ENCODE measurements at regions not wholly inside any gene's neighbourhood (a gene's known extent, or its start where the extent isn't known, plus 50 kb on each side); places are given as distances from the start of the nearest gene placed in this dataset.

DNA sequence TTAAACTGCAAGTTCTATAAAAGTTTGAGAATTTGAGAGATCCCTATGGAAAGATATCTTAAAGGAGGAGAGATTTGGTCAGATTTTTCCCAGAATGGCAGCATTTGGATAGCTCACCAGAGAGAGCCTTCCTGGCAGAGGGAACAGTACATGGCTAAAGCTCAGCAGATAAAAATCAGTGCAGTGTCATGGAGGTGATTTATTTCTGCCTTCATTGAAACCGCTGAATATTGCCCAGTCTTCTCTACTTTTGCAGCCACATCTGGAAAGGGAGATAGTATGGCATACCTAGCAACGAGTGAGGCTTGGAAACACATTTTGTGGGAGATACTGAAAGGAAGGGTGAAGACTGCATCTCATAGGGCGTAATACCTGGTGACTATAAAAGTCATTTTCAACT is 155.2 kb downstream of the RFC3 start:
- Histone ChIP-seq H3K9me3 (ENCODE audit: control insufficient read depth, low read depth, low read length) (no peaks in the 10 kb centered on the region), H2BK5ac (ENCODE audit: insufficient read length, low read length) (no peak overlapping the region), H4K20me1 (ENCODE audit: control insufficient read depth, insufficient read depth, insufficient read length) (no peaks in the 10 kb centered on the region), H3K4me2 (ENCODE audit: insufficient read depth, insufficient read length, low read length) (no peak overlapping the region), H4K8ac (replicated peaks; ENCODE audit: insufficient read length, low read depth, low read length) (no peak overlapping the region), H3K79me1 (ENCODE audit: insufficient read depth, low read depth, low read length, poor library complexity, severe bottlenecking) (no peaks in the 10 kb centered on the region), H2BK12ac (ENCODE audit: insufficient read length, low read depth, low read length) (no peak overlapping the region), H3K23me2 (ENCODE audit: insufficient read length, low read depth, low read length, poor library complexity, severe bottlenecking) (no peaks in the 10 kb centered on the region), H3K4ac (ENCODE audit: low read depth, low read length) (no peak overlapping the region), H3K27ac (ENCODE audit: insufficient read length, low read depth, low read length) (no peak overlapping the region), H2AK5ac (ENCODE audit: insufficient read length, low read length) (no peak overlapping the region), H3K27me3 (ENCODE audit: insufficient read depth, low read length) (no peaks in the 10 kb centered on the region; the same call in 1 of the 2 replicates), H4K91ac (ENCODE audit: insufficient read length, low read depth, low read length) (no peak overlapping the region), H3K56ac (ENCODE audit: insufficient read length, low read depth, low read length) (no peak overlapping the region), H3K9ac (ENCODE audit: extremely low read depth, insufficient read length, low read length) (no peak overlapping the region), H2BK20ac (ENCODE audit: low read depth, low read length, poor library complexity, severe bottlenecking) (no peak overlapping the region), H2AFZ (ENCODE audit: low read length) (no peak overlapping the region), H2BK120ac (ENCODE audit: low read depth, low read length, poor library complexity, severe bottlenecking) (no peak overlapping the region), H3K14ac (ENCODE audit: insufficient read depth, low read length) (no peak overlapping the region), H3K4me1 (ENCODE audit: insufficient read depth, low read length) (no peaks in the 10 kb centered on the region), H2BK15ac (ENCODE audit: low read depth, low read length) (no peak overlapping the region), H3K79me2 (ENCODE audit: insufficient read depth, low read length) (no peaks in the 10 kb centered on the region), H3K18ac (ENCODE audit: insufficient read length, low read depth, low read length) (no peak overlapping the region), H4K5ac (ENCODE audit: insufficient read length, low read depth, low read length) (no peak overlapping the region), H3T11ph (ENCODE audit: low read length) (no peak overlapping the region), H3K23ac (ENCODE audit: insufficient read length, low read depth, low read length) (no peak overlapping the region)
- WGBS (ENCODE audit: extremely low coverage, insufficient read length, low lambda C conversion rate), result no CpG with 5 or more reads among the region's 3 CpGs
- no peaks in the 10 kb centered on the region for H3K36me3 Mint-ChIP-seq (ENCODE audit: insufficient read depth in 1 of 3, low read depth in 3 of 3)
- no peak overlapping the region; a peak in 1 of 7 replicates for H3K27ac Mint-ChIP-seq
- no peaks in the 10 kb centered on the region for H3K4me1 Mint-ChIP-seq
- TF ChIP-seq CTCF (conservative IDR thresholded peaks at IDR 0.05), result no peak
- DNase-seq, result no peak
- H3K27me3 Mint-ChIP-seq (ENCODE audit: low read depth), result no peaks in the 10 kb centered on the region; the same call in 1 of the 2 replicates
- H3K4me3 Mint-ChIP-seq, result no peak overlapping the region
- H3K9me3 Mint-ChIP-seq, result no peaks in the 10 kb centered on the region; a peak in 1 of 5 replicates

Measured in H9 (cell line).